H9 (cell line): ENCODE measurements at regions not wholly inside any gene's neighbourhood (a gene's known extent, or its start where the extent isn't known, plus 50 kb on each side); places are given as distances from the start of the nearest gene placed in this dataset.

Source experiments
- DNase-seq: peaks from one replicate; pipeline ENCODE4 v3.0.0-alpha.2; 2017
- H2AFZ ChIP-seq: one replicate; pipeline ENCODE4 v1.6.1; 2013; ENCODE audit warnings: mild to moderate bottlenecking, low read length, control low read depth, moderate library complexity
- H2AK5ac ChIP-seq: 2 replicates; pipeline ENCODE4 v1.6.1; 2013; ENCODE audit warnings: low read length, control low read depth, mixed read lengths; ENCODE audit not compliant: insufficient read length
- H2BK120ac ChIP-seq: one replicate; pipeline ENCODE4 v1.6.1; 2013; ENCODE audit warnings: low read depth, mild to moderate bottlenecking, low read length, control low read depth, inconsistent platforms; ENCODE audit not compliant: poor library complexity, severe bottlenecking
- H2BK12ac ChIP-seq: 2 replicates; pipeline ENCODE4 v1.6.1; 2013; ENCODE audit warnings: low read length, control low read depth, mixed read lengths, low read depth; ENCODE audit not compliant: insufficient read length
- H2BK15ac ChIP-seq: 2 replicates; pipeline ENCODE4 v1.6.1; 2013; ENCODE audit warnings: low read depth, low read length, control low read depth
- H2BK20ac ChIP-seq: one replicate; pipeline ENCODE4 v1.6.1; 2013; ENCODE audit warnings: low read depth, mild to moderate bottlenecking, low read length, control low read depth, inconsistent platforms; ENCODE audit not compliant: poor library complexity, severe bottlenecking
- H2BK5ac ChIP-seq: 2 replicates; pipeline ENCODE4 v1.6.1; 2013; ENCODE audit warnings: low read length, control low read depth, mixed read lengths; ENCODE audit not compliant: insufficient read length
- H3K14ac ChIP-seq: 2 replicates; pipeline ENCODE4 v1.6.1; 2013; ENCODE audit warnings: low read length, control low read depth; ENCODE audit not compliant: insufficient read depth
- H3K18ac ChIP-seq: 2 replicates; pipeline ENCODE4 v1.6.1; 2013; ENCODE audit warnings: low read depth, mild to moderate bottlenecking, mixed read lengths, low read length, control low read depth; ENCODE audit not compliant: insufficient read length
- H3K23ac ChIP-seq: 2 replicates; pipeline ENCODE4 v1.6.1; 2013; ENCODE audit warnings: low read length, control low read depth, mixed read lengths, low read depth; ENCODE audit not compliant: insufficient read length
- H3K23me2 ChIP-seq: 2 replicates; pipeline ENCODE4 v1.6.1; 2013; ENCODE audit warnings: low read depth, mild to moderate bottlenecking, mixed read lengths, low read length, control low read depth; ENCODE audit not compliant: insufficient read length, poor library complexity, severe bottlenecking
- H3K27ac ChIP-seq: 2 replicates; pipeline ENCODE4 v1.5.1; 2013; ENCODE audit warnings: low read length, control low read depth, mixed read lengths, low read depth; ENCODE audit not compliant: insufficient read length
- H3K27me3 ChIP-seq: 2 replicates; pipeline ENCODE4 v1.6.1; 2013; ENCODE audit warnings: low read length, control low read depth, inconsistent platforms; ENCODE audit not compliant: insufficient read depth
- H3K4ac ChIP-seq: 2 replicates; pipeline ENCODE4 v1.6.1; 2013; ENCODE audit warnings: low read depth, mild to moderate bottlenecking, control low read depth, inconsistent platforms, low read length, moderate library complexity
- H3K4me1 ChIP-seq: 2 replicates; pipeline ENCODE4 v1.6.1; 2013; ENCODE audit warnings: low read length, control low read depth, inconsistent platforms; ENCODE audit not compliant: insufficient read depth
- H3K4me2 ChIP-seq: 2 replicates; pipeline ENCODE4 v1.6.1; 2013; ENCODE audit warnings: low read length, control low read depth, mixed read lengths; ENCODE audit not compliant: insufficient read length, insufficient read depth
- H3K56ac ChIP-seq: 2 replicates; pipeline ENCODE4 v1.6.1; 2013; ENCODE audit warnings: low read depth, mild to moderate bottlenecking, mixed read lengths, low read length, control low read depth; ENCODE audit not compliant: insufficient read length
- H3K79me1 ChIP-seq: 2 replicates; pipeline ENCODE4 v1.6.1; 2013; ENCODE audit warnings: low read depth, mild to moderate bottlenecking, moderate library complexity, low read length, control low read depth, inconsistent platforms; ENCODE audit not compliant: insufficient read depth, poor library complexity, severe bottlenecking
- H3K79me2 ChIP-seq: 2 replicates; pipeline ENCODE4 v1.6.1; 2013; ENCODE audit warnings: low read length, control low read depth, inconsistent platforms; ENCODE audit not compliant: insufficient read depth
- H3K9ac ChIP-seq: 2 replicates; pipeline ENCODE4 v1.6.1; 2013; ENCODE audit warnings: low read length, control low read depth, mixed read lengths; ENCODE audit not compliant: insufficient read length; ENCODE audit errors: extremely low read depth
- H3K9me3 ChIP-seq: one replicate; pipeline ENCODE4 v1.6.1; 2013; ENCODE audit warnings: low read depth, low read length, inconsistent platforms; ENCODE audit not compliant: control insufficient read depth
- H3T11ph ChIP-seq: one replicate; pipeline ENCODE4 v1.6.1; 2013; ENCODE audit warnings: mild to moderate bottlenecking, low read length, control low read depth, inconsistent platforms
- H4K20me1 ChIP-seq: one replicate; pipeline ENCODE4 v1.6.1; 2013; ENCODE audit not compliant: control insufficient read depth, insufficient read length, insufficient read depth
- H4K5ac ChIP-seq: 2 replicates; pipeline ENCODE4 v1.6.1; 2013; ENCODE audit warnings: low read depth, mild to moderate bottlenecking, mixed read lengths, low read length, control low read depth; ENCODE audit not compliant: insufficient read length
- H4K8ac ChIP-seq: replicated peaks from 2 replicates; pipeline ENCODE4 v1.6.1; 2013; ENCODE audit warnings: low read length, control low read depth, mixed read lengths, low read depth; ENCODE audit not compliant: insufficient read length
- H4K91ac ChIP-seq: 2 replicates; pipeline ENCODE4 v1.6.1; 2013; ENCODE audit warnings: low read depth, mild to moderate bottlenecking, moderate library complexity, mixed read lengths, low read length, control low read depth; ENCODE audit not compliant: insufficient read length
- H3K27ac Mint-ChIP-seq, 3 experiments: 2 replicates in 2 of 3; 3 replicates in 1 of 3; pipeline ENCODE4 v1.8.0; 2020 to 2021; ENCODE audit warnings: mixed read lengths in 3 of 3, mild to moderate bottlenecking in 1 of 3, moderate library complexity in 1 of 3
- H3K27me3 Mint-ChIP-seq: 2 replicates; pipeline ENCODE4 v1.8.0; 2021; ENCODE audit warnings: low read depth, mild to moderate bottlenecking, moderate library complexity, mixed read lengths
- H3K36me3 Mint-ChIP-seq, 3 experiments: 2 replicates in 2 of 3; 3 replicates in 1 of 3; pipeline ENCODE4 v1.8.0; 2020 to 2021; ENCODE audit warnings: low read depth in 3 of 3, mixed read lengths in 3 of 3; ENCODE audit not compliant: insufficient read depth in 1 of 3
- H3K4me1 Mint-ChIP-seq, 2 experiments: 2 replicates each; pipeline ENCODE4 v1.8.0; 2020; ENCODE audit warnings: mixed read lengths in 2 of 2
- H3K4me3 Mint-ChIP-seq, 2 experiments: 2 replicates in 1 of 2; 3 replicates in 1 of 2; pipeline ENCODE4 v1.8.0; 2020 to 2021; ENCODE audit warnings: mild to moderate bottlenecking in 2 of 2, mixed read lengths in 2 of 2, moderate library complexity in 1 of 2
- H3K9me3 Mint-ChIP-seq, 2 experiments: 2 replicates in 1 of 2; 3 replicates in 1 of 2; pipeline ENCODE4 v1.8.0; 2020; ENCODE audit warnings: mild to moderate bottlenecking in 2 of 2, mixed read lengths in 2 of 2, moderate library complexity in 1 of 2
- CTCF ChIP-seq: fragments of 200-600 bp; sonication (generic); conservative IDR thresholded peaks from 3 replicates; pipeline ENCODE4 v1.8.0; 2021; ENCODE audit warnings: antibody characterized with exemption, mild to moderate bottlenecking
- WGBS: extraction: QIAGEN DNeasy Blood & Tissue Kit; methylation state at CpG from one replicate; pipeline ENCODE4 v1.1.7; 2013; ENCODE audit warnings: missing lambda C conversion rate, low lambda C conversion rate, mixed read lengths; ENCODE audit not compliant: insufficient read length; ENCODE audit errors: extremely low coverage; 5-methylcytosine and 5-hydroxymethylcytosine counted together

- Histone ChIP-seq H3K14ac (no peak overlapping the region), H4K5ac (no peak overlapping the region), H3K56ac (no peak overlapping the region), H2BK5ac (no peak overlapping the region), H2BK120ac (no peak overlapping the region), H4K20me1 (no peaks in the 10 kb centered on the region), H3K4ac (no peak overlapping the region), H3K23ac (no peak overlapping the region), H2BK15ac (no peak overlapping the region), H3K27me3 (no peaks in the 10 kb centered on the region), H3K79me1 (no peaks in the 10 kb centered on the region), H2BK12ac (no peak overlapping the region), H3K4me2 (no peak overlapping the region), H2BK20ac (no peak overlapping the region), H3K9ac (no peak overlapping the region), H2AFZ (no peak overlapping the region), H3K79me2 (no peaks in the 10 kb centered on the region), H3K27ac (no peak overlapping the region), H3K18ac (no peak overlapping the region), H3K23me2 (no peaks in the 10 kb centered on the region), H3T11ph (no peak overlapping the region), H4K8ac (no peak overlapping the region), H2AK5ac (no peak overlapping the region), H3K4me1 (no peaks in the 10 kb centered on the region; the same call in 1 of the 2 replicates), H3K9me3 (no peaks in the 10 kb centered on the region), H4K91ac (no peak overlapping the region)
- Mint-ChIP-seq H3K27me3 (peaks cover 2% of the 10 kb centered on the region; the same call in 1 of the 2 replicates), H3K27ac (no peak overlapping the region), H3K36me3 (no peaks in the 10 kb centered on the region), H3K9me3 (no peaks in the 10 kb centered on the region), H3K4me1 (peaks cover 6 to 7% of the 10 kb centered on the region in 2 experiments), H3K4me3 (no peak overlapping the region)
- no peak for DNase-seq
- TF ChIP-seq CTCF = no peak
- no CpG with 5 or more reads among the region's 2 CpGs for WGBS
Observed at GRCh38 chr7:24469118-24469517, 104.1 kb upstream of the PALS2 start.
